ENCODE measurements at regions not wholly inside any gene's neighbourhood (a gene's known extent, or its start where the extent isn't known, plus 50 kb on each side); places are given as distances from the start of the nearest gene placed in this dataset.
A peak's percentile ranks its signal among the peaks of the same experiment; 100 is the strongest.

GRCh38 chr18:22020127-22020866 is 149.1 kb upstream of the GATA6 start:
- Histone ChIP-seq H3K36me3 (no peaks in the 10 kb centered on the region), H3K9me3 (ENCODE audit: low read depth) (no peaks in the 10 kb centered on the region), H3K4me3 (no peak overlapping the region), H3K27me3 (no peaks in the 10 kb centered on the region), H3K4me1 (ENCODE audit: low read depth) (peaks cover 45% of the 10 kb centered on the region), H3K27ac (peak overlapping the region; percentile 99)
- TF ChIP-seq CTCF (IDR thresholded peaks at IDR 0.05; ENCODE audit: low read depth, low read length), result no peak
- DNase-seq (ENCODE audit: low read depth in 1 of 2, low spot score in 1 of 2), result peak in 1 of 2 donors; percentile 83

- no peak for DNase-seq (ENCODE audit: low read depth in 1 of 2, low spot score in 1 of 2)
- no peaks in the 10 kb centered on the region for H3K27me3 ChIP-seq
- peaks cover 45% of the 10 kb centered on the region for H3K4me1 ChIP-seq (ENCODE audit: low read depth)
- no peak for TF ChIP-seq CTCF (IDR thresholded peaks at IDR 0.05; ENCODE audit: low read depth, low read length)
- no peaks in the 10 kb centered on the region for H3K9me3 ChIP-seq (ENCODE audit: low read depth)
- no peaks in the 10 kb centered on the region for H3K36me3 ChIP-seq
- H3K27ac ChIP-seq, result peak overlapping the region; percentile 99
- no peak overlapping the region for H3K4me3 ChIP-seq
Measured at GRCh38 chr18:22020867-22021370, 148.5 kb upstream of the GATA6 start.

- no peak for TF ChIP-seq CTCF (IDR thresholded peaks at IDR 0.05; ENCODE audit: low read depth, low read length)
- no peaks in the 10 kb centered on the region for H3K27me3 ChIP-seq
- no peaks in the 10 kb centered on the region for H3K9me3 ChIP-seq (ENCODE audit: low read depth)
- no peak for DNase-seq (ENCODE audit: low read depth in 1 of 2, low spot score in 1 of 2)
- H3K36me3 ChIP-seq, result no peaks in the 10 kb centered on the region
- H3K4me1 ChIP-seq (ENCODE audit: low read depth), result peaks cover 48% of the 10 kb centered on the region
- H3K4me3 ChIP-seq, result no peak overlapping the region
- peak overlapping the region; percentile 99 for H3K27ac ChIP-seq
Measured at GRCh38 chr18:22021701-22022100, 147.7 kb upstream of the GATA6 start.

- no peak for DNase-seq (ENCODE audit: low read depth in 1 of 2, low spot score in 1 of 2)
- Histone ChIP-seq H3K9me3 (ENCODE audit: low read depth) (no peaks in the 10 kb centered on the region), H3K27me3 (no peaks in the 10 kb centered on the region), H3K36me3 (no peaks in the 10 kb centered on the region), H3K27ac (no peak overlapping the region), H3K4me1 (ENCODE audit: low read depth) (peaks cover 30% of the 10 kb centered on the region), H3K4me3 (no peak overlapping the region)
- no peak for TF ChIP-seq CTCF (IDR thresholded peaks at IDR 0.05; ENCODE audit: low read depth, low read length)
Measured at GRCh38 chr18:22024924-22025323, 144.5 kb upstream of the GATA6 start.

GRCh38 chr18:22026362-22026761 is 143.0 kb upstream of the GATA6 start:
- no peak overlapping the region for H3K4me3 ChIP-seq
- H3K4me1 ChIP-seq (ENCODE audit: low read depth), result peaks cover 15% of the 10 kb centered on the region
- DNase-seq (ENCODE audit: low read depth in 1 of 2, low spot score in 1 of 2), result no peak
- H3K27me3 ChIP-seq, result no peaks in the 10 kb centered on the region
- peak overlapping the region; percentile 79 for H3K27ac ChIP-seq
- no peaks in the 10 kb centered on the region for H3K36me3 ChIP-seq
- TF ChIP-seq CTCF (IDR thresholded peaks at IDR 0.05; ENCODE audit: low read depth, low read length), result no peak
- H3K9me3 ChIP-seq (ENCODE audit: low read depth), result no peaks in the 10 kb centered on the region
